ENCODE measurements at regions not wholly inside any gene's neighbourhood (a gene's known extent, or its start where the extent isn't known, plus 50 kb on each side); places are given as distances from the start of the nearest gene placed in this dataset.

DNA sequence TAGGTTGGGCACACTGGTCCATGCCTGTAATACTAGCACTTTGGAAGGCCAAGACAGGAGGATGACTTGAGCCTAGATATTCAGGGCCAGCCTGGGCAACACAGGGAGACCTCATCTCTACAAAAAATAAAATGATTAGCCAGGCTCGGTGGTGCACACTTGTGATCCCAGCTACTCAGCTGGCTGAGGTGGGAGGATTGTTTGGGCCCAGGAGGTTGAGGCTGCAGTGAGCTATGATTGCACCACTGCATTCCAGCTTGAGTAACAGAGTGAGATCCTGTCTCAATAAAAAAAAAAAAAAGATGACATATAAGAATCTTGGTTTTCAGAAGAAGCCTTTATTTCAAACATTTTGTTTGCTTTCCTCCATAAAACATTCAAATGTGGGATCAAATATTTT, 178.0 kb downstream of the LIG4 start:
- Histone ChIP-seq H3K36me3 (no peaks in the 10 kb centered on the region), H3K4me3 (no peak overlapping the region), H3K27ac (no peak overlapping the region), H3K9me3 (no peaks in the 10 kb centered on the region), H3K4me1 (no peaks in the 10 kb centered on the region), H3K27me3 (no peaks in the 10 kb centered on the region)
- DNase-seq = no peak
- intact Hi-C loops (cut with DNase I; ENCODE audit: low total_unique reads) = no loop called here
- no peak for TF ChIP-seq POLR2A (IDR thresholded peaks at IDR 0.05)
- TF ChIP-seq, protein P1, sequence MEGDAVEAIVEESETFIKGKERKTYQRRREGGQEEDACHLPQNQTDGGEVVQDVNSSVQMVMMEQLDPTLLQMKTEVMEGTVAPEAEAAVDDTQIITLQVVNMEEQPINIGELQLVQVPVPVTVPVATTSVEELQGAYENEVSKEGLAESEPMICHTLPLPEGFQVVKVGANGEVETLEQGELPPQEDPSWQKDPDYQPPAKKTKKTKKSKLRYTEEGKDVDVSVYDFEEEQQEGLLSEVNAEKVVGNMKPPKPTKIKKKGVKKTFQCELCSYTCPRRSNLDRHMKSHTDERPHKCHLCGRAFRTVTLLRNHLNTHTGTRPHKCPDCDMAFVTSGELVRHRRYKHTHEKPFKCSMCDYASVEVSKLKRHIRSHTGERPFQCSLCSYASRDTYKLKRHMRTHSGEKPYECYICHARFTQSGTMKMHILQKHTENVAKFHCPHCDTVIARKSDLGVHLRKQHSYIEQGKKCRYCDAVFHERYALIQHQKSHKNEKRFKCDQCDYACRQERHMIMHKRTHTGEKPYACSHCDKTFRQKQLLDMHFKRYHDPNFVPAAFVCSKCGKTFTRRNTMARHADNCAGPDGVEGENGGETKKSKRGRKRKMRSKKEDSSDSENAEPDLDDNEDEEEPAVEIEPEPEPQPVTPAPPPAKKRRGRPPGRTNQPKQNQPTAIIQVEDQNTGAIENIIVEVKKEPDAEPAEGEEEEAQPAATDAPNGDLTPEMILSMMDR (IDR thresholded peaks at IDR 0.05) = no peak

DNA sequence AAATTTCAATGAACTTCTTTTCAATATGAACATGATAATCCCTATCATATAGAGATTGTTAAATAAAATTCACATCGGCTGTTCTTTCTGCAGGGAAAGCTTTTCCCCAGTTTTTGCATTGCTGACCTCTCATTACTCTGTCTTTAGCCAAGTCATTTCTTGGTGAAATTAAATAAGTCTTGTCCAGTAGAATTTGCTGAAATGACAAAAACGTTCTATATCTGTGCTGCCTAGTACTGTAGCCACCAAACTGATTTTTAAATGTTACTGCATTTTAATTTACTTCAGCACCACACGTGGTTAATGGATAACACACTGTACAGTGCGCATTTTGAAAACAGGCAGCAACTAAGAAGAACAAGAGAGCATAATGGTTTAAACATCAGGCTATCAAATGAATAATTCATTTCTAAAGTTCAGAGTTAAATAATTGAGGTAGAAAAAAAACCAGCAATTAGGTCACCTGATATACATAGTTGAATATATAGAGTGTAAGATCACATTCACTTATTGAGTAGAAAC, 178.9 kb downstream of the LIG4 start:
- no peak for TF ChIP-seq POLR2A (IDR thresholded peaks at IDR 0.05)
- TF ChIP-seq, protein P1 (IDR thresholded peaks at IDR 0.05) = no peak
- no peaks in the 10 kb centered on the region for H3K9me3 ChIP-seq

DNA sequence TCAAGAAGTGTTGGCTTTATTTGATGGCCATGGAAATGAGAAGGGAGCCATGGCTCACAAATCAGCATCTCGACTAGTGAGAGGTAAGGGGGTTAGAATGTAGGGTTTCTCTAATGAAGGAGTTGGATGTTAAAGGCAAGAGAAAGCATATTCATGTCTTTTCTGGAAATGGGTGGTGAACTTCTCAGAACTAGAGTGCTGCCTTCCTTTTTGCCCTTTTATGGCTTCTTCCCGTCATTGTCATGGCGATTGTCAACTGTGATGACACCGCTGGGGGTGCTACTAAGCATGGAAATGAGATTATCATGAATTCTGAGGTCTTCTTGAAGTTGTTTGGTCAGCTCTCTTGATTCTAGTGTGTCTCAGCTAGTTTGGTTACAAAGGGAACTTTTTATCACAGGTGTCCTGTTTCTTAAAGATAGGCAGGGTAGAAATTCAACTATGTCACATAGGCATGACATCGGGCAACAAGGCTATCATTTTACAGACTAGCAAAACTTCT, 180.4 kb downstream of the LIG4 start:
- no peak for DNase-seq
- Histone ChIP-seq H3K4me3 (no peak overlapping the region), H3K27ac (no peak overlapping the region), H3K4me1 (no peaks in the 10 kb centered on the region), H3K9me3 (no peaks in the 10 kb centered on the region), H3K27me3 (no peaks in the 10 kb centered on the region), H3K36me3 (no peaks in the 10 kb centered on the region)
- TF ChIP-seq, protein P1 (IDR thresholded peaks at IDR 0.05) = no peak
- TF ChIP-seq POLR2A (IDR thresholded peaks at IDR 0.05) = no peak
- intact Hi-C loops (cut with DNase I; ENCODE audit: low total_unique reads) = no loop called here

More for the DNA sequence above, 178.9 kb downstream of the LIG4 start:
- no peak overlapping the region for H3K27ac ChIP-seq
- DNase-seq = no peak
- intact Hi-C loops (cut with DNase I; ENCODE audit: low total_unique reads) = no loop called here
- H3K4me1 ChIP-seq = no peaks in the 10 kb centered on the region
- no peaks in the 10 kb centered on the region for H3K27me3 ChIP-seq
- no peaks in the 10 kb centered on the region for H3K36me3 ChIP-seq
- H3K4me3 ChIP-seq = no peak overlapping the region

DNA sequence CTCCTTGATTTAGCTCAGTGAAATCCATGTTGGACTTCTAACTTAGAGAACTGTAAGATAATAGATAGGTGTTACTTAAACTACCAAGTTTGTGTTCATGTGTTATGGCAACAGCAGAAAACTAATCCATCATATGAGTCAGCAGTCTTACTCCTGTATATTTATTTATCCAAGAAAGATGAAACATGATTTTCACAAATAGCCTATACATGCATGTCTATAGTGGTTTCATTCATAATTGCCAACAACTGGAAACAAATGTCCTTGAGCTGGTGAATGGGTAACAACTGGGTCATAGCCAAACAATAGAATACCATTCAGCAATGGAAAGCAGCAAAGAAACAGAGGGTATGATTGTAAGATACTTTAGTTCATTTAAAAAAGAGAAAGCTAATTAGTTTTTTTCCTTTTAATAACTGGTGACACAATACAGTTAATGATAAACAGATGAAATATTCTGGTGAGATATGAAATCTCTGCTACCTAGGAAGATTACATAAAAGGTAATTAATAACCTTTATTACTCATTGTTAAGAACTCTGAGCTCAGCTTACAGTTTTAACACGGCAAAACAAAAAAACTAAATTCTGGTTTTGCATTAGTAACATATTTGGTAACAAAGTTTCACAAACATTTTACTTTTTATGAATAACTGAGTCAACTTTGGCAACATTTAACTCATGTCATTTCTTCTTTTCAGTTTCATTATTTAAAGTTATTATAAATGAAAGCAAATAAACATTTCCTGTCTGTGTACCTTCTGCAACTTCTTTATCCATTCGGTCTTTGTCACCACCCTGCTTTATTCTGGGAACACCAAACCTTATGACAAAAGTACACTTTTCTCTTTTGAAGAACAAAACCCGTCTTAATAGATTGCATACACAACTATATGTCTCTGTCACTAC, 181.3 kb downstream of the LIG4 start:
- Histone ChIP-seq H3K4me3 (no peak overlapping the region), H3K27ac (no peak overlapping the region), H3K9me3 (no peaks in the 10 kb centered on the region), H3K27me3 (no peaks in the 10 kb centered on the region), H3K36me3 (no peaks in the 10 kb centered on the region), H3K4me1 (no peaks in the 10 kb centered on the region)
- TF ChIP-seq, protein P1 (IDR thresholded peaks at IDR 0.05) = no peak
- no peak for TF ChIP-seq POLR2A (IDR thresholded peaks at IDR 0.05)
- no peak for DNase-seq
- intact Hi-C loops (cut with DNase I; ENCODE audit: low total_unique reads) = no loop called here

DNA sequence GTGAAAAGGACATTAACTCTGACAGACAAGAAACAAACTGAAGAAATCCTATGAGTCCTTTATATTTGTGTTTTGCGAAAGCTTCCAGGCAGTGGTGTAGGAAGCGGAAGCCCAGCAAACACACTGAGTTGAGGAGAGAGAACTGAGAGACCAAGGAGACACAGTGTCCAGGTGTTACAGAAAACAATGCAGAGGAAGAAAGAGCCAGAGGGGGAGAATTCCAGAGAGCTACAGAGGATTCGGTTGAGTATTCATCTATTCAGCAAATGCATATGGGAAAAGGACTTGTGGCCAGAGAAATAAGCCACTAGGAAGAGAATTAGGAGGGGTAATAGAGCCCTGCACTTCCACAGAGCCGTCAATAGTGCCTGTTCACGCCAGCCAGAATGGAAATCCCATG, 183.5 kb downstream of the LIG4 start:
- no peaks in the 10 kb centered on the region for H3K27me3 ChIP-seq
- H3K9me3 ChIP-seq = no peaks in the 10 kb centered on the region
- no peak overlapping the region for H3K27ac ChIP-seq
- H3K36me3 ChIP-seq = no peaks in the 10 kb centered on the region
- intact Hi-C loops (cut with DNase I; ENCODE audit: low total_unique reads) = no loop called here
- H3K4me3 ChIP-seq = no peak overlapping the region
- no peak for TF ChIP-seq POLR2A (IDR thresholded peaks at IDR 0.05)
- H3K4me1 ChIP-seq = no peaks in the 10 kb centered on the region
- no peak for DNase-seq
